Adipocyte (in vitro differentiated cells): ENCODE measurements at regions not wholly inside any gene's neighbourhood (a gene's known extent, or its start where the extent isn't known, plus 50 kb on each side); places are given as distances from the start of the nearest gene placed in this dataset.

ENCODE experiments used
- DNase-seq: peaks from one replicate; pipeline ENCODE4 v3.0.0-alpha.2; 2015; ENCODE audit warnings: low read depth
- H3K27me3 ChIP-seq: replicated peaks from 2 replicates; pipeline ENCODE4 v1.7.0; 2013; ENCODE audit warnings: mild to moderate bottlenecking, low read length, moderate library complexity; ENCODE audit not compliant: control insufficient read depth, insufficient read depth
- H3K36me3 ChIP-seq: 2 replicates; pipeline ENCODE4 v1.7.0; 2013; ENCODE audit warnings: low read length, mild to moderate bottlenecking, moderate library complexity; ENCODE audit not compliant: control insufficient read depth, insufficient read depth, severe bottlenecking
- H3K4me1 ChIP-seq: 2 replicates; pipeline ENCODE4 v1.7.0; 2013; ENCODE audit warnings: mild to moderate bottlenecking, low read length, moderate library complexity; ENCODE audit not compliant: control insufficient read depth, insufficient read depth
- H3K4me3 ChIP-seq: 2 replicates; pipeline ENCODE4 v1.7.0; 2013; ENCODE audit warnings: mild to moderate bottlenecking, low read length, moderate library complexity
- H3K9ac ChIP-seq: 2 replicates; pipeline ENCODE4 v1.7.0; 2013; ENCODE audit warnings: mild to moderate bottlenecking, low read length, moderate library complexity
- H3K9me3 ChIP-seq: 2 replicates; pipeline ENCODE4 v1.7.0; 2013; ENCODE audit warnings: mild to moderate bottlenecking, low read length, moderate library complexity; ENCODE audit not compliant: control insufficient read depth

- DNase-seq, result no peak
- Histone ChIP-seq H3K4me3 (no peak overlapping the region), H3K9me3 (no peaks in the 10 kb centered on the region), H3K9ac (no peak overlapping the region), H3K27me3 (peaks cover 6% of the 10 kb centered on the region), H3K36me3 (no peaks in the 10 kb centered on the region), H3K4me1 (no peaks in the 10 kb centered on the region)
Observed at GRCh38 chr20:40941133-40941610, 87.5 kb upstream of the TOP1 start.

GRCh38 chr20:40942006-40942405 is 86.6 kb upstream of the TOP1 start:
- Histone ChIP-seq H3K36me3 (no peaks in the 10 kb centered on the region), H3K9me3 (no peaks in the 10 kb centered on the region), H3K27me3 (peaks cover 6% of the 10 kb centered on the region), H3K4me3 (no peak overlapping the region), H3K4me1 (no peaks in the 10 kb centered on the region), H3K9ac (no peak overlapping the region)
- DNase-seq, result no peak

- Histone ChIP-seq H3K4me3 (no peak overlapping the region), H3K9ac (no peak overlapping the region), H3K36me3 (no peaks in the 10 kb centered on the region), H3K27me3 (peaks cover 6% of the 10 kb centered on the region), H3K9me3 (no peaks in the 10 kb centered on the region), H3K4me1 (no peaks in the 10 kb centered on the region)
- no peak for DNase-seq
Observed at GRCh38 chr20:40942775-40943174, 85.8 kb upstream of the TOP1 start.

DNA sequence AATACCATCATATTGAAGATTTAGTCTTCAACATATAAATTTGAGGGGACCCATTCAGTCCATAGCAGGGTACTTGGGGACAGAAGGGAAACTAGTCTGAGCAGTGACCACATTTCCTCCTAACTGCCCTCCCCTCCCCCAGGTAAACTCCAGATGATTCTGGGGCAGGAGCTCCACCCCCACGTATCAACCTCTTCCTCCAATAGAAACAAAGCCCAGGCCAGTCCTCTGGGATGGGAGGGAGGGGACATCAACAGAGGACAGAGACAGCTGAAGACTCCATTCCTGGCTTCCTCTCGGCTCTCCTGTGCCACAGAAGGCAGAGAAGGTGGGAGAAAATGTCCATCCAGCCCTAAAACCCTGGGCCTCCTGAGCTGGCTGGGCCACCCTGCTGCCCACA is 85.0 kb upstream of the TOP1 start:
- H3K9ac ChIP-seq, result no peak overlapping the region
- H3K9me3 ChIP-seq, result no peaks in the 10 kb centered on the region
- DNase-seq, result no peak
- H3K27me3 ChIP-seq, result peaks cover 6% of the 10 kb centered on the region
- no peaks in the 10 kb centered on the region for H3K36me3 ChIP-seq
- H3K4me3 ChIP-seq, result no peak overlapping the region
- H3K4me1 ChIP-seq, result no peaks in the 10 kb centered on the region

DNA sequence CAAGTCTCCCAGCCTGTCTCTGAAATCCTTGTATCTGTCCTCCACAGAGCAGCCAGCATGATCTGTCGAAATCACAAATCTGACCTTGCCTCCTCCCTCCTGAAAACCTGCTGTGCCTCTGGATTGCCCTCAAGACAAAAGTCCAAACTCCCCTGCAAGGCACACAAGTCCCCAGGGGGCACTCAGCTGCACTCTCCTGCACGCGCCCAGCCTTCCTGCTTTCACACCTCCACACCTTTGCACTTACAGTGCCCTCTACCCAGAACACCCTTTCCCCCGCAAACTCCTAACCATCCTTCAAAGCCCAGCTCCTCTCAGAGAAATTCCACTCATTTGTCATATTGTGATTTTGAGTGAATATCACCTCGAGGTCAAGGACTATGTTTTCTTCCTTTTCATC is 83.4 kb upstream of the TOP1 start:
- no peak for DNase-seq
- H3K36me3 ChIP-seq, result no peaks in the 10 kb centered on the region
- H3K9me3 ChIP-seq, result no peaks in the 10 kb centered on the region
- no peak overlapping the region for H3K9ac ChIP-seq
- H3K27me3 ChIP-seq, result peaks cover 6% of the 10 kb centered on the region
- no peak overlapping the region for H3K4me3 ChIP-seq
- H3K4me1 ChIP-seq, result no peaks in the 10 kb centered on the region

GRCh38 chr20:40945754-40946450 is 82.7 kb upstream of the TOP1 start:
- DNase-seq, result peak; percentile 79
- Histone ChIP-seq H3K36me3 (no peaks in the 10 kb centered on the region), H3K9me3 (no peaks in the 10 kb centered on the region), H3K4me1 (no peaks in the 10 kb centered on the region), H3K4me3 (no peak overlapping the region), H3K27me3 (peaks cover 6% of the 10 kb centered on the region), H3K9ac (no peak overlapping the region)

- Histone ChIP-seq H3K9ac (no peak overlapping the region), H3K4me1 (no peaks in the 10 kb centered on the region), H3K27me3 (peaks cover 6% of the 10 kb centered on the region), H3K36me3 (no peaks in the 10 kb centered on the region), H3K4me3 (no peak overlapping the region), H3K9me3 (no peaks in the 10 kb centered on the region)
- DNase-seq, result no peak
Observed at GRCh38 chr20:40946451-40946850, 82.2 kb upstream of the TOP1 start.

DNA sequence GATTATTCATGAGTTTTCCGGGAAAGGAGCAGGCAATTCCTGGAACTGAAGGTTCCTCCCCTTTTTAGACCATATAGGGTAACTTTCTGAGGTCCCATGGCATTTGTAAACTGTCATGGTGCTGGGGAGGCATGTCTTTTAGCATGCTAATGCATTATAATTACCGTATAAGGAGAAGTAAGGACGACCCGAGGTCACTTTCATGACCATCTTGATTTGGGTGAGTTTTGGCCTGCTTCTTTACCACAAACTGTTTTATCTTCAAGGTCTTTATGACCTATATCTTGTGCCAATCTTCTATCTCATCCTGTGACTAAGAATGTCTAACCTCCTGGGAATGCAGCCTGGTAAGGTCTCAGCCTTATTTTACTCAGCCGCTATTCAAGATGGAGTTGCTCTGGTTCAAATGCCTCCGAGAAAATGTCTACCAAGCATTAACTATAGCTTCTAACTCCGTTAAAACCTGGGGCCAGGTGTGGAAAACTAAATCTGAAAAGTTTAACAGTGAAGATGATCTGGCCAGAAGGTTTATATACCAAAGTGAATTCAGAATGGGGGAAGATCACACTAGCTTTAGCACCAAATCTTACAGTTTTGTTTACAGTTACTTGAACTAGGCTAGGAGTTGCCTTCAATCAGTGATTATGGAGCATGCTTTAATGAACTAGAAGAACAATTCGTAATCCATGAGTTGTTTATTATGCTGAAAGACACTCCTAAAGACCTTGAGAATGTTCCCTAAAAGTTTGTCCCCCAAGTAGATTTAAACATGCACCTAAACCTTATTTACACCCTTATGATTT is 80.0 kb upstream of the TOP1 start:
- Histone ChIP-seq H3K4me3 (no peak overlapping the region), H3K4me1 (no peaks in the 10 kb centered on the region), H3K9ac (no peak overlapping the region), H3K36me3 (no peaks in the 10 kb centered on the region), H3K27me3 (peaks cover 5% of the 10 kb centered on the region), H3K9me3 (no peaks in the 10 kb centered on the region)
- DNase-seq, result no peak

- DNase-seq, result no peak
- H3K36me3 ChIP-seq, result no peaks in the 10 kb centered on the region
- H3K27me3 ChIP-seq, result no peaks in the 10 kb centered on the region
- H3K4me3 ChIP-seq, result no peak overlapping the region
- H3K4me1 ChIP-seq, result no peaks in the 10 kb centered on the region
- peaks cover 5% of the 10 kb centered on the region for H3K9me3 ChIP-seq
- H3K9ac ChIP-seq, result no peak overlapping the region
Observed at GRCh38 chr20:40949346-40949745, 79.3 kb upstream of the TOP1 start.

DNA sequence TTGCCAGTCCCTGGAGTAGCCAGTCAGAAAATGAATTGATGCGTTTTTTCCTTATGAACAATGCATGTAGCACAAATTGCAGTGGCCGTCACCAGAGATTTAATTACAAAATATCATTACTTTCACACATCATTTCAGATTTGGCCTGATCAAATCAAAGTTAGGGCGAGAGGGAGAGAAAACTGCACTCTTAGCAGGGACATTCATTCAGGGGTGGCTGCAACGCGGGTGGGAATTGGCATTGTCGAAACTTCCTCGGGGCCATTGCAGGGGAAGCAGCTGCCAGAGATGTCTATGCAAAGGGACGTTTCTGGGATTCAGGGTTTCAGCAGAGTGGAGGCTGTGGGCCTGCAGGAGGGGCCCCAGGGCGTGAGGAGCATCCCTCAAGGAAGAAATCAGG is 76.5 kb upstream of the TOP1 start:
- DNase-seq, result no peak

DNA sequence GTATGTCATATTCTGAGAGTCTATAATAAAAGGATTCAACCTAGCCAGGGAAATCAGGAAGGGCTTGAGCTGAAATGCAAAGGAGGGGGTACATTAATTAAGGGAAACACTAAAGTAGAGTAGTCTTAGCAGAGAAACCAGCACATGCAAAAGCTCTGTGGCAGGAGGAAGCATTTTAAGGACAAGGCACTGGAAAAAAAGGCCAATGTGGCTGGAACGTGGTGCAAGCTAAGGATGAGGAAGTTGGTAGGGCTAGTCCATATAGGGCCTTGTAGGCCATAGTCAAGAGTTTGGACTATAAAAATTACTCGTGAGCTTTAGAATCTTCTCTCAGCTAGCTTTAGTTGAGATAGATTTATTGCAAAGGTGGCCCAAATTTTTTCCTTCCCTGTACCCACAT is 75.2 kb upstream of the TOP1 start:
- H3K27me3 ChIP-seq, result no peaks in the 10 kb centered on the region
- DNase-seq, result no peak
- no peaks in the 10 kb centered on the region for H3K4me1 ChIP-seq
- peaks cover 8% of the 10 kb centered on the region for H3K9me3 ChIP-seq
- H3K4me3 ChIP-seq, result no peak overlapping the region
- H3K36me3 ChIP-seq, result no peaks in the 10 kb centered on the region
- no peak overlapping the region for H3K9ac ChIP-seq

More for the DNA sequence above, 76.5 kb upstream of the TOP1 start:
- no peak overlapping the region for H3K9ac ChIP-seq
- no peaks in the 10 kb centered on the region for H3K36me3 ChIP-seq
- H3K27me3 ChIP-seq, result no peaks in the 10 kb centered on the region
- H3K4me3 ChIP-seq, result no peak overlapping the region
- H3K4me1 ChIP-seq, result no peaks in the 10 kb centered on the region
- peaks cover 8% of the 10 kb centered on the region for H3K9me3 ChIP-seq
